Stimulated activated CD8-positive, alpha-beta memory T cell treated with anti-CD3 and anti-CD28 coated beads, Interleukin-2, amount 100 ng/mL, for 48 hours (primary cell): ENCODE measurements at regions not wholly inside any gene's neighbourhood (a gene's known extent, or its start where the extent isn't known, plus 50 kb on each side); places are given as distances from the start of the nearest gene placed in this dataset.
"Not testable (repeated sequence)": the region's sequence is repeated elsewhere in the genome, so short reads cannot be mapped to it uniquely, and the experiment has no call there.

Experiments
- DNase-seq, 2 donors: peaks; one replicate each; pipeline ENCODE4 v3.0.0-alpha.2; 2020; ENCODE audit warnings: low read depth in 2 of 2

- not testable (repeated sequence) for DNase-seq
Observed at GRCh38 chr3:75590382-75590781, 73.7 kb upstream of the FRG2C start.

- DNase-seq, result peak in 1 of 2 donors; percentile 11
Observed at GRCh38 chr3:75604286-75604934, 59.7 kb upstream of the FRG2C start.

GRCh38 chr3:75607996-75608395 lies 56.1 kb upstream of the FRG2C start:
- not testable (repeated sequence) for DNase-seq

GRCh38 chr3:75609598-75609997 lies 54.5 kb upstream of the FRG2C start:
- DNase-seq, result not testable (repeated sequence)

GRCh38 chr3:75610773-75611172 lies 53.4 kb upstream of the FRG2C start:
- no peak for DNase-seq

- DNase-seq, result not testable (repeated sequence)
Observed at GRCh38 chr3:75611724-75612460, 52.2 kb upstream of the FRG2C start.
